H1 (cell line): ENCODE measurements at regions not wholly inside any gene's neighbourhood (a gene's known extent, or its start where the extent isn't known, plus 50 kb on each side); places are given as distances from the start of the nearest gene placed in this dataset.

Experiments
- CBX5 ChIP-seq: fragments of 300-800, 300-1000 bp; sonication (generic); IDR thresholded peaks from 2 replicates; pipeline ENCODE4 v1.7.1; 2016; ENCODE audit warnings: antibody characterized with exemption, low read length, low read depth
- HDAC6 ChIP-seq: IDR thresholded peaks from one replicate; pipeline ENCODE4 v1.7.1; 2012; ENCODE audit warnings: low read depth, mild to moderate bottlenecking, inconsistent platforms, low read length, moderate library complexity
- KDM1A ChIP-seq: fragments of 200-600, 300-600 bp; sonication (generic); IDR thresholded peaks from 2 replicates; pipeline ENCODE4 v1.7.1; 2016; ENCODE audit warnings: mild to moderate bottlenecking, low read length, borderline replicate concordance
- POLR2A ChIP-seq, 2 experiments: IDR thresholded peaks; 1 replicate in 1 of 2; 2 replicates in 1 of 2; pipeline ENCODE4 v1.6.1; 2011; ENCODE audit warnings: low read depth in 2 of 2, low read length in 2 of 2, mild to moderate bottlenecking in 2 of 2; ENCODE audit errors: control extremely low read depth in 1 of 2
- POLR2AphosphoS5 ChIP-seq: IDR thresholded peaks from 2 replicates; pipeline ENCODE4 v1.6.1; 2011; ENCODE audit warnings: low read depth, low read length
- RFX5 ChIP-seq: IDR thresholded peaks from 2 replicates; pipeline ENCODE4 v1.6.1; 2011; ENCODE audit warnings: low read depth, low read length, improper control_type of control experiment, borderline replicate concordance
- TAF1 ChIP-seq: IDR thresholded peaks from 2 replicates; pipeline ENCODE4 v1.6.1; 2011; ENCODE audit warnings: mild to moderate bottlenecking, low read depth, low read length
- TBP ChIP-seq: IDR thresholded peaks from 2 replicates; pipeline ENCODE4 v1.6.1; 2011; ENCODE audit warnings: low read depth, low read length, improper control_type of control experiment
- TF ChIP-seq, protein P1 (sequence below): IDR thresholded peaks from 2 replicates; pipeline ENCODE4 v1.6.1; 2011; ENCODE audit warnings: low read length, improper control_type of control experiment
- TF ChIP-seq, protein P2 (sequence below): IDR thresholded peaks from 2 replicates; pipeline ENCODE4 v1.6.1; 2012; ENCODE audit warnings: low read length, inconsistent platforms
- TF ChIP-seq, protein P3 (sequence below), 3 experiments: IDR thresholded peaks; 1 replicate in 2 of 3; 2 replicates in 1 of 3; pipeline versions ENCODE4 v1.5.1 to v1.6.1; 2011; ENCODE audit warnings: low read length in 3 of 3, mild to moderate bottlenecking in 3 of 3, inconsistent platforms in 2 of 3, low read depth in 1 of 3, moderate library complexity in 1 of 3; ENCODE audit not compliant: insufficient read depth in 1 of 3; ENCODE audit errors: control extremely low read depth in 1 of 3

DNA sequence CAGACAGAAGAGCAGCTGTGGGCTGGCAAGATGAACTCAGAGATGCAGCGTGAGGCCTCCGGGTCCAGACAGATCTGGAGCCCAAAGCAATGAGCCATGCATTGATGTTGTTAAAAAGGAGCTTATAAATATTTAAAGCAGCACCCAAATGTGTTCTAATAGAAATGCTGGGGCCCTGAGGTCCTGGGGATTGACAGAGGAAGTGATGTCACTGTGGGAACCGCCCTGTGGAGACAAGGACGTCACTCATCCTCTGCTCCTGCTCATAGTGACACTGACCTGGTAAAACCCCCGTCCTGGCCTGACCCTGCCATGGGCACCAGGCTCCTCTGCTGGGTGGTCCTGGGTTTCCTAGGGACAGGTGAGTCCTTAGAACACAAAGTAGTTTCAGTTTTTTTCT lies 197.0 kb upstream of the PRSS58 start:
- TF ChIP-seq POLR2A (IDR thresholded peaks at IDR 0.05; ENCODE audit: control extremely low read depth in 1 of 2, low read depth in 2 of 2, low read length in 2 of 2): no peak
- no peak for TF ChIP-seq HDAC6
- TF ChIP-seq, protein P1, sequence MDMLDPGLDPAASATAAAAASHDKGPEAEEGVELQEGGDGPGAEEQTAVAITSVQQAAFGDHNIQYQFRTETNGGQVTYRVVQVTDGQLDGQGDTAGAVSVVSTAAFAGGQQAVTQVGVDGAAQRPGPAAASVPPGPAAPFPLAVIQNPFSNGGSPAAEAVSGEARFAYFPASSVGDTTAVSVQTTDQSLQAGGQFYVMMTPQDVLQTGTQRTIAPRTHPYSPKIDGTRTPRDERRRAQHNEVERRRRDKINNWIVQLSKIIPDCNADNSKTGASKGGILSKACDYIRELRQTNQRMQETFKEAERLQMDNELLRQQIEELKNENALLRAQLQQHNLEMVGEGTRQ: no peak
- no peak for TF ChIP-seq POLR2AphosphoS5
- TF ChIP-seq TAF1: no peak
- no peak for TF ChIP-seq TBP
- TF ChIP-seq, protein P2, sequence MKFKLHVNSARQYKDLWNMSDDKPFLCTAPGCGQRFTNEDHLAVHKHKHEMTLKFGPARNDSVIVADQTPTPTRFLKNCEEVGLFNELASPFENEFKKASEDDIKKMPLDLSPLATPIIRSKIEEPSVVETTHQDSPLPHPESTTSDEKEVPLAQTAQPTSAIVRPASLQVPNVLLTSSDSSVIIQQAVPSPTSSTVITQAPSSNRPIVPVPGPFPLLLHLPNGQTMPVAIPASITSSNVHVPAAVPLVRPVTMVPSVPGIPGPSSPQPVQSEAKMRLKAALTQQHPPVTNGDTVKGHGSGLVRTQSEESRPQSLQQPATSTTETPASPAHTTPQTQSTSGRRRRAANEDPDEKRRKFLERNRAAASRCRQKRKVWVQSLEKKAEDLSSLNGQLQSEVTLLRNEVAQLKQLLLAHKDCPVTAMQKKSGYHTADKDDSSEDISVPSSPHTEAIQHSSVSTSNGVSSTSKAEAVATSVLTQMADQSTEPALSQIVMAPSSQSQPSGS: no peak
- TF ChIP-seq, protein P3, sequence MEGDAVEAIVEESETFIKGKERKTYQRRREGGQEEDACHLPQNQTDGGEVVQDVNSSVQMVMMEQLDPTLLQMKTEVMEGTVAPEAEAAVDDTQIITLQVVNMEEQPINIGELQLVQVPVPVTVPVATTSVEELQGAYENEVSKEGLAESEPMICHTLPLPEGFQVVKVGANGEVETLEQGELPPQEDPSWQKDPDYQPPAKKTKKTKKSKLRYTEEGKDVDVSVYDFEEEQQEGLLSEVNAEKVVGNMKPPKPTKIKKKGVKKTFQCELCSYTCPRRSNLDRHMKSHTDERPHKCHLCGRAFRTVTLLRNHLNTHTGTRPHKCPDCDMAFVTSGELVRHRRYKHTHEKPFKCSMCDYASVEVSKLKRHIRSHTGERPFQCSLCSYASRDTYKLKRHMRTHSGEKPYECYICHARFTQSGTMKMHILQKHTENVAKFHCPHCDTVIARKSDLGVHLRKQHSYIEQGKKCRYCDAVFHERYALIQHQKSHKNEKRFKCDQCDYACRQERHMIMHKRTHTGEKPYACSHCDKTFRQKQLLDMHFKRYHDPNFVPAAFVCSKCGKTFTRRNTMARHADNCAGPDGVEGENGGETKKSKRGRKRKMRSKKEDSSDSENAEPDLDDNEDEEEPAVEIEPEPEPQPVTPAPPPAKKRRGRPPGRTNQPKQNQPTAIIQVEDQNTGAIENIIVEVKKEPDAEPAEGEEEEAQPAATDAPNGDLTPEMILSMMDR (IDR thresholded peaks at IDR 0.05; ENCODE audit: control extremely low read depth in 1 of 3, insufficient read depth in 1 of 3, low read depth in 1 of 3, low read length in 3 of 3): no peak
- no peak for TF ChIP-seq KDM1A
- TF ChIP-seq CBX5: no peak
- TF ChIP-seq RFX5: no peak
